HepG2 (cell line): ENCODE measurements at regions not wholly inside any gene's neighbourhood (a gene's known extent, or its start where the extent isn't known, plus 50 kb on each side); places are given as distances from the start of the nearest gene placed in this dataset.

Experiments
- ATAC-seq: fragments of 200-7000 bp; cut with Tn5 transposase; 3 replicates; pipeline ENCODE4 v1.9.1; 2020; ENCODE audit warnings: mild to moderate bottlenecking, moderate library complexity
- BruUV-seq: library from RNA; stranded (reverse); fragments of 400-500 nt; replicated peaks from 2 replicates; lab custom pipeline; 2021; lab: Mats Ljungman, UMichigan
- CTCF ChIA-PET: fragments of 300-600 bp; formaldehyde crosslinking; extraction: SDS; loops from one replicate; lab custom pipeline; 2021; ENCODE audit warnings: low total read pairs, inconsistent platforms, low intra/inter-chr PET ratio; lab: Yijun Ruan, JAX
- POLR2A ChIA-PET: fragments of 350-600 bp; sonication (Branson Sonifier 250); formaldehyde crosslinking; loops from one replicate; lab custom pipeline; 2020; ENCODE audit warnings: antibody characterized with exemption, inconsistent platforms; lab: Yijun Ruan, JAX
- DNase-seq: peaks from one replicate; pipeline ENCODE4 v3.0.0-alpha.2; 2015; ENCODE audit warnings: low spot score
- FAIRE-seq: peaks from 3 replicates; lab custom pipeline; 2011; peaks lifted over from hg19 to GRCh38; lab: Jason Lieb, UNC
- H2AFZ ChIP-seq: one replicate; pipeline ENCODE4 v1.6.1; 2011; ENCODE audit warnings: low read length, inconsistent platforms
- H3K27ac ChIP-seq: fragments of 300-600 bp; 3 replicates; pipeline ENCODE4 v1.8.0; 2011; ENCODE audit warnings: mixed run types, mild to moderate bottlenecking, mixed read lengths, low read length, inconsistent platforms; ENCODE audit not compliant: insufficient read depth; ENCODE audit errors: extremely low read length
- H3K27me3 ChIP-seq, 2 experiments: fragments of 200-600 bp in 1 of 2; 2 replicates in 1 of 2; 3 replicates in 1 of 2; pipeline versions ENCODE4 v1.6.0 to v1.8.0; 2011; ENCODE audit warnings: low read length in 2 of 2, mild to moderate bottlenecking in 2 of 2, moderate library complexity in 2 of 2, inconsistent platforms in 1 of 2; ENCODE audit not compliant: insufficient read depth in 2 of 2, control insufficient read depth in 1 of 2
- H3K36me3 ChIP-seq, 2 experiments: fragments of 200-600 bp in 1 of 2; replicated peaks in 1 of 2; 2 replicates in 1 of 2; 3 replicates in 1 of 2; pipeline versions ENCODE4 v1.5.1 to v1.8.0; 2011; ENCODE audit warnings: low read length in 2 of 2, inconsistent platforms in 1 of 2; ENCODE audit not compliant: insufficient read depth in 2 of 2, control insufficient read depth in 1 of 2
- H3K4me1 ChIP-seq: 2 replicates; pipeline ENCODE4 v1.5.1; 2012; ENCODE audit warnings: low read length, inconsistent platforms; ENCODE audit not compliant: insufficient read depth
- H3K4me2 ChIP-seq: 2 replicates; pipeline ENCODE4 v1.6.0; 2011; ENCODE audit warnings: low read depth, low read length, inconsistent platforms
- H3K4me3 ChIP-seq, 3 experiments: fragments of 200-600 bp in 1 of 3; sonication (generic), shearing (Covaris generic) in 1 of 3; replicated peaks in 1 of 3; 2 replicates each; pipeline ENCODE4 v1.5.1; 2011 to 2016; ENCODE audit warnings: low read length in 3 of 3, inconsistent platforms in 2 of 3, low read depth in 2 of 3, mild to moderate bottlenecking in 2 of 3, control low read depth in 1 of 3, mixed read lengths in 1 of 3; ENCODE audit not compliant: insufficient read depth in 1 of 3
- H3K79me2 ChIP-seq: one replicate; pipeline ENCODE4 v1.6.1; 2011; ENCODE audit warnings: low read length, inconsistent platforms; ENCODE audit not compliant: insufficient read depth
- H3K9ac ChIP-seq: 2 replicates; pipeline ENCODE4 v1.6.0; 2011; ENCODE audit warnings: mild to moderate bottlenecking, low read depth, low read length, inconsistent platforms; ENCODE audit not compliant: insufficient read depth
- H3K9me3 ChIP-seq: 2 replicates; pipeline ENCODE4 v1.5.1; 2012; ENCODE audit warnings: mild to moderate bottlenecking, low read length
- H4K20me1 ChIP-seq: 2 replicates; pipeline ENCODE4 v1.6.0; 2011; ENCODE audit warnings: inconsistent platforms, mild to moderate bottlenecking, low read length, moderate library complexity; ENCODE audit not compliant: insufficient read depth
- ARID4A ChIP-seq: sonication (generic); formaldehyde crosslinking; IDR thresholded peaks from 2 replicates; pipeline ENCODE4 v1.5.0; 2020; ENCODE audit warnings: mild to moderate bottlenecking, missing genetic modification reagents, borderline replicate concordance
- CCDC6 ChIP-seq: sonication (generic); formaldehyde crosslinking; IDR thresholded peaks from 2 replicates; pipeline ENCODE4 v1.8.1; 2022; ENCODE audit warnings: mild to moderate bottlenecking, missing genetic modification reagents, moderate library complexity
- CSRNP1 ChIP-seq: sonication (generic); formaldehyde crosslinking; IDR thresholded peaks from 2 replicates; pipeline ENCODE4 v1.8.1; 2023; ENCODE audit warnings: mild to moderate bottlenecking, missing genetic modification reagents
- GPN1 ChIP-seq: sonication (generic); formaldehyde crosslinking; IDR thresholded peaks from 2 replicates; pipeline ENCODE4 v1.5.1; 2020; ENCODE audit warnings: missing genetic modification reagents, borderline replicate concordance
- PHF8 ChIP-seq: sonication (generic); formaldehyde crosslinking; IDR thresholded peaks from 2 replicates; pipeline ENCODE4 v1.5.0; 2020; ENCODE audit warnings: missing genetic modification reagents
- SALL1 ChIP-seq: sonication (generic); formaldehyde crosslinking; IDR thresholded peaks from 2 replicates; pipeline ENCODE4 v1.8.0; 2022; ENCODE audit warnings: mild to moderate bottlenecking, missing genetic modification reagents
- TFE3 ChIP-seq: IDR thresholded peaks from 2 replicates; pipeline ENCODE4 v1.6.1; 2016
- YEATS2 ChIP-seq: sonication (generic); formaldehyde crosslinking; IDR thresholded peaks from 2 replicates; pipeline ENCODE4 v1.4.0; 2020; ENCODE audit warnings: missing genetic modification reagents, borderline replicate concordance
- ZBTB4 ChIP-seq: sonication (generic); formaldehyde crosslinking; IDR thresholded peaks from 2 replicates; pipeline ENCODE4 v1.4.0; 2020; ENCODE audit warnings: missing genetic modification reagents, mild to moderate bottlenecking, borderline replicate concordance
- ZFYVE20 ChIP-seq: sonication (generic); formaldehyde crosslinking; IDR thresholded peaks from 2 replicates; pipeline ENCODE4 v1.8.0; 2023; ENCODE audit warnings: low read depth, mild to moderate bottlenecking, moderate library complexity, missing genetic modification reagents, borderline replicate concordance
- ZNF20 ChIP-seq: sonication (generic); formaldehyde crosslinking; IDR thresholded peaks from 2 replicates; pipeline ENCODE4 v1.4.0; 2020; ENCODE audit warnings: mild to moderate bottlenecking, moderate library complexity, missing genetic modification reagents
- ZNF30 ChIP-seq: sonication (generic); formaldehyde crosslinking; IDR thresholded peaks from 2 replicates; pipeline ENCODE4 v1.5.0; 2020; ENCODE audit warnings: mild to moderate bottlenecking, missing genetic modification reagents
- ZNF510 ChIP-seq: sonication (generic); formaldehyde crosslinking; IDR thresholded peaks from 2 replicates; pipeline ENCODE4 v1.4.0; 2020; ENCODE audit warnings: low read depth, mild to moderate bottlenecking, missing genetic modification reagents
- ZNF713 ChIP-seq: sonication (generic); formaldehyde crosslinking; IDR thresholded peaks from 2 replicates; pipeline ENCODE4 v1.4.0; 2020; ENCODE audit warnings: mild to moderate bottlenecking, missing genetic modification reagents
- WGBS: methylation state at CpG from one replicate; pipeline ENCODE4 v1.1.6; 2017; ENCODE audit warnings: low lambda C conversion rate; 5-methylcytosine and 5-hydroxymethylcytosine counted together
- in situ Hi-C: cut with HindIII; loops from 2 replicates; pipeline ENCODE4 v1.10.0; 2017; ENCODE audit warnings: low pct_unique_long_range_greater_than_20kb; ENCODE audit not compliant: extremely low pct_ligation_motif_present
- intact Hi-C: fragments of 100-400 bp; cut with micrococcal nuclease; formaldehyde crosslinking; loops from one replicate; pipeline ENCODE4 v1.10.0; 2022; ENCODE audit not compliant: unreplicated experiment

GRCh38 chr1:164356511-164356910, 202.5 kb upstream of the PBX1 start:
- Histone ChIP-seq H3K79me2 (no peaks in the 10 kb centered on the region), H3K9ac (no peak overlapping the region), H4K20me1 (no peaks in the 10 kb centered on the region), H3K4me1 (no peaks in the 10 kb centered on the region), H3K4me3 (no peak overlapping the region), H2AFZ (no peak overlapping the region), H3K27me3 (no peaks in the 10 kb centered on the region), H3K27ac (no peak overlapping the region), H3K4me2 (no peak overlapping the region), H3K9me3 (peaks cover 60% of the 10 kb centered on the region), H3K36me3 (no peaks in the 10 kb centered on the region)
- in situ Hi-C loops, result no loop called here
- TF ChIP-seq ZNF20 (CRISPR knock-in tag), result no peak
- no peak for TF ChIP-seq CSRNP1
- no peak for TF ChIP-seq ARID4A (CRISPR knock-in tag)
- TF ChIP-seq CCDC6, result no peak
- no peak for TF ChIP-seq ZNF510 (CRISPR knock-in tag)
- no peak for TF ChIP-seq ZBTB4 (CRISPR knock-in tag)
- TF ChIP-seq SALL1 (CRISPR knock-in tag), result no peak
- TF ChIP-seq ZNF713, result no peak
- TF ChIP-seq TFE3 (CRISPR knock-in tag), result no peak
- no peak for TF ChIP-seq YEATS2
- TF ChIP-seq PHF8, result no peak
- no peak for TF ChIP-seq ZNF30
- TF ChIP-seq ZFYVE20, result no peak
- TF ChIP-seq GPN1 (CRISPR knock-in tag), result no peak
- intact Hi-C loops, result no loop called here
- ATAC-seq, result no peak
- no peak for FAIRE-seq
- DNase-seq, result no peak
- BruUV-seq, result no TSS peak
- CTCF ChIA-PET, result no interaction called here
- 46% methylated on average over 11 of the region's 11 CpGs for WGBS
- POLR2A ChIA-PET, result no interaction called here
